HepG2 (cell line): ENCODE measurements at regions not wholly inside any gene's neighbourhood (a gene's known extent, or its start where the extent isn't known, plus 50 kb on each side); places are given as distances from the start of the nearest gene placed in this dataset.

Experiments
- ATAC-seq: fragments of 200-7000 bp; cut with Tn5 transposase; 3 replicates; pipeline ENCODE4 v1.9.1; 2020; ENCODE audit warnings: mild to moderate bottlenecking, moderate library complexity
- BruUV-seq: library from RNA; stranded (reverse); fragments of 400-500 nt; replicated peaks from 2 replicates; lab custom pipeline; 2021; lab: Mats Ljungman, UMichigan
- CTCF ChIA-PET: fragments of 300-600 bp; formaldehyde crosslinking; extraction: SDS; loops from one replicate; lab custom pipeline; 2021; ENCODE audit warnings: low total read pairs, inconsistent platforms, low intra/inter-chr PET ratio; lab: Yijun Ruan, JAX
- POLR2A ChIA-PET: fragments of 350-600 bp; sonication (Branson Sonifier 250); formaldehyde crosslinking; loops from one replicate; lab custom pipeline; 2020; ENCODE audit warnings: antibody characterized with exemption, inconsistent platforms; lab: Yijun Ruan, JAX
- DNase-seq: peaks from one replicate; pipeline ENCODE4 v3.0.0-alpha.2; 2015; ENCODE audit warnings: low spot score
- FAIRE-seq: peaks from 3 replicates; lab custom pipeline; 2011; peaks lifted over from hg19 to GRCh38; lab: Jason Lieb, UNC
- H2AFZ ChIP-seq: one replicate; pipeline ENCODE4 v1.6.1; 2011; ENCODE audit warnings: low read length, inconsistent platforms
- H3K27ac ChIP-seq: fragments of 300-600 bp; 3 replicates; pipeline ENCODE4 v1.8.0; 2011; ENCODE audit warnings: mixed run types, mild to moderate bottlenecking, mixed read lengths, low read length, inconsistent platforms; ENCODE audit not compliant: insufficient read depth; ENCODE audit errors: extremely low read length
- H3K27me3 ChIP-seq, 2 experiments: fragments of 200-600 bp in 1 of 2; 2 replicates in 1 of 2; 3 replicates in 1 of 2; pipeline versions ENCODE4 v1.6.0 to v1.8.0; 2011; ENCODE audit warnings: low read length in 2 of 2, mild to moderate bottlenecking in 2 of 2, moderate library complexity in 2 of 2, inconsistent platforms in 1 of 2; ENCODE audit not compliant: insufficient read depth in 2 of 2, control insufficient read depth in 1 of 2
- H3K36me3 ChIP-seq, 2 experiments: fragments of 200-600 bp in 1 of 2; replicated peaks in 1 of 2; 2 replicates in 1 of 2; 3 replicates in 1 of 2; pipeline versions ENCODE4 v1.5.1 to v1.8.0; 2011; ENCODE audit warnings: low read length in 2 of 2, inconsistent platforms in 1 of 2; ENCODE audit not compliant: insufficient read depth in 2 of 2, control insufficient read depth in 1 of 2
- H3K4me1 ChIP-seq: 2 replicates; pipeline ENCODE4 v1.5.1; 2012; ENCODE audit warnings: low read length, inconsistent platforms; ENCODE audit not compliant: insufficient read depth
- H3K4me2 ChIP-seq: 2 replicates; pipeline ENCODE4 v1.6.0; 2011; ENCODE audit warnings: low read depth, low read length, inconsistent platforms
- H3K4me3 ChIP-seq, 3 experiments: fragments of 200-600 bp in 1 of 3; sonication (generic), shearing (Covaris generic) in 1 of 3; replicated peaks in 1 of 3; 2 replicates each; pipeline ENCODE4 v1.5.1; 2011 to 2016; ENCODE audit warnings: low read length in 3 of 3, inconsistent platforms in 2 of 3, low read depth in 2 of 3, mild to moderate bottlenecking in 2 of 3, control low read depth in 1 of 3, mixed read lengths in 1 of 3; ENCODE audit not compliant: insufficient read depth in 1 of 3
- H3K79me2 ChIP-seq: one replicate; pipeline ENCODE4 v1.6.1; 2011; ENCODE audit warnings: low read length, inconsistent platforms; ENCODE audit not compliant: insufficient read depth
- H3K9ac ChIP-seq: 2 replicates; pipeline ENCODE4 v1.6.0; 2011; ENCODE audit warnings: mild to moderate bottlenecking, low read depth, low read length, inconsistent platforms; ENCODE audit not compliant: insufficient read depth
- H3K9me3 ChIP-seq: 2 replicates; pipeline ENCODE4 v1.5.1; 2012; ENCODE audit warnings: mild to moderate bottlenecking, low read length
- H4K20me1 ChIP-seq: 2 replicates; pipeline ENCODE4 v1.6.0; 2011; ENCODE audit warnings: inconsistent platforms, mild to moderate bottlenecking, low read length, moderate library complexity; ENCODE audit not compliant: insufficient read depth
- KLF6 ChIP-seq: IDR thresholded peaks from 2 replicates; pipeline ENCODE4 v1.8.0; 2016; ENCODE audit warnings: missing biosample characterization, missing genetic modification reagents
- MAFK ChIP-seq, 2 experiments: IDR thresholded peaks in 1 of 2; conservative IDR thresholded peaks in 1 of 2; 2 replicates each; pipeline ENCODE4 v1.6.1; 2011; ENCODE audit warnings: improper control_type of control experiment in 2 of 2, low read length in 2 of 2
- MAZ ChIP-seq, 2 experiments: sonication (generic) in 1 of 2; formaldehyde crosslinking in 1 of 2; IDR thresholded peaks; 2 replicates each; pipeline versions ENCODE4 v1.5.0 to v1.6.1; 2012 to 2020; ENCODE audit warnings: low read depth in 2 of 2, mild to moderate bottlenecking in 2 of 2, borderline replicate concordance in 1 of 2, improper control_type of control experiment in 1 of 2, low read length in 1 of 2, missing genetic modification reagents in 1 of 2, moderate library complexity in 1 of 2
- MIXL1 ChIP-seq: IDR thresholded peaks from 2 replicates; pipeline ENCODE4 v1.6.1; 2016
- RARA ChIP-seq: IDR thresholded peaks from 2 replicates; pipeline ENCODE4 v1.6.1; 2016; ENCODE audit warnings: missing genetic modification reagents, missing compliant biosample characterization
- SOX13 ChIP-seq, 3 experiments: fragments of 450-650 bp in 1 of 3; sonication (generic) in 1 of 3; formaldehyde crosslinking in 1 of 3; IDR thresholded peaks in 2 of 3; conservative IDR thresholded peaks in 1 of 3; 2 replicates each; pipeline versions ENCODE4 v1.5.0 to v1.6.1; 2016 to 2020; ENCODE audit warnings: antibody characterized with exemption in 1 of 3, mild to moderate bottlenecking in 1 of 3, missing compliant biosample characterization in 1 of 3, missing genetic modification reagents in 1 of 3, moderate library complexity in 1 of 3
- SYNCRIP ChIP-seq: fragments of 200-400 bp; formaldehyde crosslinking; IDR thresholded peaks from 2 replicates; pipeline ENCODE4 v1.6.1; 2018; ENCODE audit warnings: mild to moderate bottlenecking, low read depth, low read length; ENCODE audit not compliant: insufficient read depth
- ZFY ChIP-seq: sonication (generic); formaldehyde crosslinking; IDR thresholded peaks from 2 replicates; pipeline ENCODE4 v1.4.0; 2020; ENCODE audit warnings: missing genetic modification reagents
- ZNF563 ChIP-seq: sonication (generic); formaldehyde crosslinking; IDR thresholded peaks from 2 replicates; pipeline ENCODE4 v1.8.0; 2022; ENCODE audit warnings: mild to moderate bottlenecking, moderate library complexity, missing genetic modification reagents
- WGBS: methylation state at CpG from one replicate; pipeline ENCODE4 v1.1.6; 2017; ENCODE audit warnings: low lambda C conversion rate; 5-methylcytosine and 5-hydroxymethylcytosine counted together
- in situ Hi-C: cut with HindIII; loops from 2 replicates; pipeline ENCODE4 v1.10.0; 2017; ENCODE audit warnings: low pct_unique_long_range_greater_than_20kb; ENCODE audit not compliant: extremely low pct_ligation_motif_present
- intact Hi-C: fragments of 100-400 bp; cut with micrococcal nuclease; formaldehyde crosslinking; loops from one replicate; pipeline ENCODE4 v1.10.0; 2022; ENCODE audit not compliant: unreplicated experiment
- TF ChIP-seq, protein P1 (sequence below): sonication (generic); formaldehyde crosslinking; IDR thresholded peaks from 2 replicates; pipeline ENCODE4 v1.8.1; 2022; ENCODE audit warnings: mild to moderate bottlenecking, missing genetic modification reagents
- TF ChIP-seq, protein P2 (sequence below): sonication (generic); formaldehyde crosslinking; IDR thresholded peaks from 2 replicates; pipeline ENCODE4 v1.9.0; 2021; ENCODE audit warnings: missing genetic modification reagents, borderline replicate concordance
- TF ChIP-seq, protein P3 (sequence below): sonication (generic); formaldehyde crosslinking; IDR thresholded peaks from 2 replicates; pipeline ENCODE4 v1.4.0; 2020; ENCODE audit warnings: missing genetic modification reagents
- TF ChIP-seq, protein P4 (sequence below): sonication (generic); formaldehyde crosslinking; IDR thresholded peaks from 2 replicates; pipeline ENCODE4 v1.8.1; 2023; ENCODE audit warnings: mild to moderate bottlenecking, moderate library complexity, missing genetic modification reagents

DNA sequence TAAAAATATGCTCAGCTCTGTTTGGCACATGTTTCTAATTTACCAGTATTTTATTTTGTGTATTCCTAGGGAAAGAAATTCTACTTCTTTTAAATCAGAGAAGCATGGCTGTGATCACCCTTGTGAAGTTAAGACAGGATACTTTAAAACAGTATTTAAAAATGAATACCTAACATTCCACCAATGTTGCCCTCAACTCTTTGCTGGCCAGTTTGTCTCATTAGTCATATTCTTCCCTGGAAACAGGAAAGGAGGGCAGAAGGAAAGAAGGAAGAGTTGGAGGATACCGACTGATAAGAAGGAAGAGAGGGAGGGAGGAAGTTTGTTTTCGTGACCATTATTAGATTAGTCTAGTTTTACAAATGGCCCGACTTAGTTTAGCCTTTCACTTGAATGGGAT, 137.4 kb downstream of the PLK2 start (continued):
- TF ChIP-seq MAZ (IDR thresholded peaks at IDR 0.05; ENCODE audit: borderline replicate concordance, low read depth, low read length): no peak
- no peak for TF ChIP-seq MAZ (CRISPR knock-in tag; IDR thresholded peaks at IDR 0.05; ENCODE audit: low read depth)
- no peak for TF ChIP-seq RARA (CRISPR knock-in tag)
- TF ChIP-seq MAFK (conservative IDR thresholded peaks at IDR 0.05 in 1 of 2, IDR thresholded peaks at IDR 0.05 in 1 of 2; ENCODE audit: low read length in 2 of 2): no peak
- TF ChIP-seq, protein P1, sequence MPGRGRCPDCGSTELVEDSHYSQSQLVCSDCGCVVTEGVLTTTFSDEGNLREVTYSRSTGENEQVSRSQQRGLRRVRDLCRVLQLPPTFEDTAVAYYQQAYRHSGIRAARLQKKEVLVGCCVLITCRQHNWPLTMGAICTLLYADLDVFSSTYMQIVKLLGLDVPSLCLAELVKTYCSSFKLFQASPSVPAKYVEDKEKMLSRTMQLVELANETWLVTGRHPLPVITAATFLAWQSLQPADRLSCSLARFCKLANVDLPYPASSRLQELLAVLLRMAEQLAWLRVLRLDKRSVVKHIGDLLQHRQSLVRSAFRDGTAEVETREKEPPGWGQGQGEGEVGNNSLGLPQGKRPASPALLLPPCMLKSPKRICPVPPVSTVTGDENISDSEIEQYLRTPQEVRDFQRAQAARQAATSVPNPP (CRISPR knock-in tag): no peak
- TF ChIP-seq KLF6: no peak

DNA sequence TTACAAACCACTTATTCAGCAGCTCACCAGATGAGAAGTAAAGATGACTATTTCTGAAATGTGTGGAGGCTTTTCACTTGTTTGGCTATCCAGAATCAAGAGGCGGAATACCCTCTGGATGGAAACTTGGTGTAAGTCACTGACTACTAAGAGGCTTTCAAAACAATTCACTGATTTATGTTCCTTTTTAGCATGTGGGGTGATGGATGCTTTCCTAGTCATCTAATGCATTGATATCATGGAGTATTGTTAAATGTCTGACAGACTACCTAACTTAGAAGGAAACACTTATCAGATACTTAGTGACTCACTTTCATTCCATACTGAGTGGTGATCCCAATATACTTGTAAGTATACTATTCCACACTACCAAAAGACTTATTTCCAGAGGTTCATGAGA, 141.4 kb downstream of the PLK2 start:
- no peak for TF ChIP-seq SYNCRIP
- TF ChIP-seq, protein P2, sequence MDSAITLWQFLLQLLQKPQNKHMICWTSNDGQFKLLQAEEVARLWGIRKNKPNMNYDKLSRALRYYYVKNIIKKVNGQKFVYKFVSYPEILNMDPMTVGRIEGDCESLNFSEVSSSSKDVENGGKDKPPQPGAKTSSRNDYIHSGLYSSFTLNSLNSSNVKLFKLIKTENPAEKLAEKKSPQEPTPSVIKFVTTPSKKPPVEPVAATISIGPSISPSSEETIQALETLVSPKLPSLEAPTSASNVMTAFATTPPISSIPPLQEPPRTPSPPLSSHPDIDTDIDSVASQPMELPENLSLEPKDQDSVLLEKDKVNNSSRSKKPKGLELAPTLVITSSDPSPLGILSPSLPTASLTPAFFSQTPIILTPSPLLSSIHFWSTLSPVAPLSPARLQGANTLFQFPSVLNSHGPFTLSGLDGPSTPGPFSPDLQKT (CRISPR knock-in tag): no peak
- TF ChIP-seq ZNF563 (CRISPR knock-in tag): no peak
- TF ChIP-seq ZFY: no peak
- no peak for TF ChIP-seq SOX13 (IDR thresholded peaks at IDR 0.05)
- TF ChIP-seq SOX13 (CRISPR knock-in tag; conservative IDR thresholded peaks at IDR 0.05 in 1 of 2, IDR thresholded peaks at IDR 0.05 in 1 of 2): no peak
- no peak for TF ChIP-seq MIXL1 (CRISPR knock-in tag)
- TF ChIP-seq, protein P3, sequence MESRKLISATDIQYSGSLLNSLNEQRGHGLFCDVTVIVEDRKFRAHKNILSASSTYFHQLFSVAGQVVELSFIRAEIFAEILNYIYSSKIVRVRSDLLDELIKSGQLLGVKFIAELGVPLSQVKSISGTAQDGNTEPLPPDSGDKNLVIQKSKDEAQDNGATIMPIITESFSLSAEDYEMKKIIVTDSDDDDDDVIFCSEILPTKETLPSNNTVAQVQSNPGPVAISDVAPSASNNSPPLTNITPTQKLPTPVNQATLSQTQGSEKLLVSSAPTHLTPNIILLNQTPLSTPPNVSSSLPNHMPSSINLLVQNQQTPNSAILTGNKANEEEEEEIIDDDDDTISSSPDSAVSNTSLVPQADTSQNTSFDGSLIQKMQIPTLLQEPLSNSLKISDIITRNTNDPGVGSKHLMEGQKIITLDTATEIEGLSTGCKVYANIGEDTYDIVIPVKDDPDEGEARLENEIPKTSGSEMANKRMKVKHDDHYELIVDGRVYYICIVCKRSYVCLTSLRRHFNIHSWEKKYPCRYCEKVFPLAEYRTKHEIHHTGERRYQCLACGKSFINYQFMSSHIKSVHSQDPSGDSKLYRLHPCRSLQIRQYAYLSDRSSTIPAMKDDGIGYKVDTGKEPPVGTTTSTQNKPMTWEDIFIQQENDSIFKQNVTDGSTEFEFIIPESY (CRISPR knock-in tag): no peak
- TF ChIP-seq, protein P4, sequence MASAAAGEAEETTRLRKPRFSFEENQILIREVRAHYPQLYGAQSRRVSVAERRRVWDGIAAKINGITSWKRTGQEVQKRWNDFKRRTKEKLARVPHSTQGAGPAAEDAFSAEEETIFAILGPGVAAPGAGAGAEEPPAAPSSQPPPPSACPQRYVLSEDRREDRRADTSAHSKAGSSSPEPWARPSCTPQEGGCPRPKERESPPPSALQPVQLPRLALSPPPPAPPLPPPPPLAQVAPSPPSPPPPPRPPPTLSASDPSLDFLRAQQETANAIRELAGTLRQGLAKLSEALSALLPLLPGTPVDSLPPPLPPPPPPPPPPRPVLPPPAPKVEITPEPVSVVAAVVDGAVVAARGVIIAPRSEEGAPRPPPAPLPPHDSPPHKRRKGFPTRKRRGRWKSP: no peak
- TF ChIP-seq, all 625 proteins: peak for 0
- no peak overlapping the region for H3K27ac ChIP-seq

More for the DNA sequence above, 141.4 kb downstream of the PLK2 start:
- POLR2A ChIA-PET: no interaction called here
- H3K4me1 ChIP-seq: no peaks in the 10 kb centered on the region
- H3K9ac ChIP-seq: no peak overlapping the region
- H4K20me1 ChIP-seq: no peaks in the 10 kb centered on the region
- in situ Hi-C loops (no loop called here), intact Hi-C loops (no loop called here)
- BruUV-seq: no TSS peak
- no peak overlapping the region for H3K4me2 ChIP-seq
- H3K9me3 ChIP-seq: no peaks in the 10 kb centered on the region
- no peak overlapping the region for H2AFZ ChIP-seq
- H3K36me3 ChIP-seq: no peaks in the 10 kb centered on the region
- H3K4me3 ChIP-seq: no peak overlapping the region
- 92% methylated on average over 1 of the region's 1 CpG for WGBS
- CTCF ChIA-PET: no interaction called here
- DNase-seq: no peak
- ATAC-seq: no peak
- no peak for FAIRE-seq
- no peaks in the 10 kb centered on the region for H3K79me2 ChIP-seq
- H3K27me3 ChIP-seq: no peaks in the 10 kb centered on the region
